ENCODE measurements at regions not wholly inside any gene's neighbourhood (a gene's known extent, or its start where the extent isn't known, plus 50 kb on each side); places are given as distances from the start of the nearest gene placed in this dataset.

DNA sequence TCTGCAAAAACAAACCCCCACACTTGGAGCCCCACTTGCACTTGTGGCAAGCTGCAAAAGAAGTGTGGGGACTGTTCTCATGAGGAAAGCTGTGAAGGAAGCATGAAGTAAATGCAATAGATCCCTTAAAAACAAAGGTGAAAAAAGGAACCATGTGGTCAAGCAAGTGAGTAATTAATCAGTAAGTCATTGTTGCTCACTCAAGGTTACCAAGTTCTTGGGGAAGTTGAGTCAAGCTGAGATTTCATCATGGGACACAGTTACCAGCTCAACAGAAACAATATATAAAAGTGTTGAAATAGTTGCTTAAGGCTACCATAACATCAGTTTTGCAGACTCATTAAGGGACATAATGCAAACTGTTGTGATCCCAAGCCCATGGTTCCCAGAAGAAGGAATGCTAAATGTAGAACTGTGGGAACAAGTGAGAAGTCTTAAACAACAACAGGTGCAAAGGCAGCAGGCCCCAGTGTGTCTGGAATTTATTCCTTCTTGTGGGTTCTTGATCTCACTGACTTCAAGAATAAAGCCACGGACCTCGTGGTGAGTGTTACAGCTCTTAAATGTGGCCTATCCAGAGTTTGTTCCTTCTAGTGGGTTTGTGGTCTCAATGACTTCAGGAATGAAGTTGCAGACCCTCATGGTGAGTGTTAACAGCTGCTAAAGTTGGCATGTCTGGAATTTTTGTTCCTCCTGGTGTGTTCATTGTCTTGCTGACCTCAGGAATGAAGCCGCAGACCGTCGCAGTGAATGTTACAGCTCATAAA lies 336.3 kb upstream of the RBMY1B start:
- DNase-seq (ENCODE audit: low read depth): no peak

DNA sequence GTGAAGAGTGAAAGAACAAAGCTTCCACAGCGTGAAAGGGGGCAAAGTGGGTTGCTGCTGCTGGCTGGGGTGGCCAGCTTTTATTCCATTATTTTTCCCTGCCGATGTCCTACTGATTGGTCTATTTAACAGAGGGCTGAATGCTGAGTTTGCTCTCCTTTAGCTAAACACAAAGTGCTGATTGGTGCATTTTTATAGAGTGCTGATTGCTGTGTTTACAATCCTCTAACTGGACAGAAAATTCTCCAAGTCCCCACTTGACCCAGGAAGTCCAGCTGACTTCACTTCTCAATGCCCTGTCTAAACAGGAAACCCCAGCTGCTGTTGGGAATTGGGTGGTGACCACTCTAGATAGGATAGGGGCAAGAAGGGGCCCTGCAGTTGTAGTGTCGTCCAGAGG lies 335.6 kb upstream of the RBMY1B start:
- no peak for DNase-seq (ENCODE audit: low read depth)

DNA sequence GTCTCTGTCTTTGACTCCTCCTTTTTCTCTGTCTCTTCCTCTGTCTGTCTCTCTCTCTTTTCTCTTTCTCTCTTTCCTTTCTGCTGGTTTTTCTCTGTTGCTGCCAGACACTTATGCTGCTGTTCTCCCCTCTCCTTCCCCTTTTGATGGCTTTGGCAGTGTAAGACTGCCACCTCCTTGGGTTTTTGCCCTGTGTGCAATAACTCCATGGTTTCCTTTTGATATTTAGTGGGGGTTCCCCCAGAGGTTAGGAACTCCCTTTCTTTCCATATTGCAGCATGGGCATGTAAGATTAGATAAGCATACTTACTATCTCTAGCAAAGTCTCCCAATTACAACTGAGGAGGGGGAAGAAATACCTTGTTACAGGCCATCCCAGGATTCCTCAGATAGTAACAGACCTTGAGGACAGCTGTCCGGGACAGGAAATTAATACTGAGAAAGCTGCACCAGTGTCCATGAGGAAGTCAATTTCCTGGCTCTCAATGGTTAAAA lies 333.8 kb upstream of the RBMY1B start:
- DNase-seq (ENCODE audit: low read depth): no peak

DNA sequence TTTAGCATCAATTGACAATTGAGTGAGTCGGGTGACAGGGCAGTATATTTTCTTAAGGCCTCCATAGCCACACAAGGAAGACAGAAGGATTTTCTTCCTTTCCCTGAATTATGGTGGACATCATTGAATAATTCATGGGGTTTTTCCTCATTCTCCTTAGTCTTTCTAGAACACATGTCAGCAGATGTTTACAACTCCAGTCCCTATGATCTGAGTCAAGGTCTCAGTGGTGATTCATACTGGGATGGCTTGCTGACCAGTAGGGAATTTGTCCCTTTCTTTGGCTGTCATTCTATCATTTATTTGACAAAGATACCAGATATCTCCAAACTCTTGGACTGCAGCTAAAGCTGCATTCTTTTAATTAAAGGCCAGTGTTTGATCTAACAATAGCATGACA lies 332.9 kb upstream of the RBMY1B start:
- no peak for DNase-seq (ENCODE audit: low read depth)

DNA sequence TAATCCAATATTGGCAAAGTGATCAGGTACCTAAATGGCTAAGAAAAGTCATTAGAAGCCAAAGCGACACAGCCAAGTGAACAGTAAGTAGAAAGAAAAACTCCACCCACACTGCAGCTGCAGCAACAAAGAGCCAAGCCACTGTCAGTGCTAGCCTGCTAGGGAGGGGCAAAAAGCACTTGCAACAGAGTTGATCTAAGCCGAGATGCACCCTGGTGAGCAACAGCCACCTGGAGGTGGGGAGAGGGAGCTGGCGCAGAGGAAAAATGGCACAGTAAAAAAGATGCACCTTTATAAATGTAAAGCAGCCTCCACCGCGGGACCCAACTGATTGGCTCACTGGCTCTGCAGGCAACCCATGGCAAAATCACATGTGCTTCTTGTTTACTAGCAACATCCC lies 330.2 kb upstream of the RBMY1B start:
- no peak for DNase-seq (ENCODE audit: low read depth)

DNA sequence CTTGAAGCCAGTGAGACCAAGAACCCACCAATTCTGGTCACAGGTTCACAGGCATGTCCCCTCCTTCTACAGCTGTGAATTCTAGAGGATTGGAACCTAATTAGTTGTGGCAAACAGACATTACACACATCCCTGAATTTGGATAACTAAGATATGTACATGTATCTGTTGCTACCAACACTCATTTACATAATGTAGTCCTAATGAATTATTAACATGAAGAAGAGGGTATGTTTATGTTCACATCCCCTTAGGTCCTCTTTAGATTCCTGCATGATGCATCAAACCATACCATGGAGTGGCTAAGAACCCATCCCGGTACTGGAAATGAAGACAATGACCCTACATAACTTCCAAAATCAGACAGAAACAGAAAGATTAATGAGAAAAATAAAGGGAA lies 326.9 kb upstream of the RBMY1B start:
- DNase-seq (ENCODE audit: low read depth): no peak

DNA sequence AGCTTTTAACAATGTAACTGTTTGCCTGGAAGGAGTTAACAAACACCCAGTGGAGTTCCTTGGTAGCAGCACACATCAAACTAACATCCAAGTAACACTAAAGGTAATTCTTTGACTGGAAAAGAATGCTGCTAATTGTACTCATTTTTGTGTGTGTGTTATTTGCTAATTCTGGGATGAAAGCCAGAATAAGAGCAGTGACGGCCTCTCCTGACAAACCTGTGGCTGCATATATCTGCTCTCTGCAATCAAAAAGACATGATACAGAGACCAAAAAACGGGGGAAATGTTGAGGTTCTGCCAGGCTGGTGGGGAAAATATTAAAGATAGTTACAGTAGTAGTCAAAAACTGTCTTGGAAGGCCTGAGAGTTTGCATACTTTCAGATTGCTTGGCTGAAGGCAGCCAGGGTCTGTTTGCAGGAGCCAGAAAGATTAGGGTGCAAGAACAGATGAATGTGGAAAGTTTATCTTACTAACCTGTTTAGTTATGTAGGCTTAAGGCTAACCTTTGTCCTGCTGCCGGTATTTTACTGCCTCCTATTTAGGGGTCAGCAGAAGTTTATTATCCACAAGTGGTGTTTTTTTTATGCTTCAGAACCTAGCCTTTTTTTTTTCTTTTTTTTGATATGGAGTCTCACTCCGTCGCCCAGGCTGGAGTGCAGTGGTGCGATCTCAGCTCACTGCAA lies 325.6 kb upstream of the RBMY1B start:
- DNase-seq (ENCODE audit: low read depth): no peak

DNA sequence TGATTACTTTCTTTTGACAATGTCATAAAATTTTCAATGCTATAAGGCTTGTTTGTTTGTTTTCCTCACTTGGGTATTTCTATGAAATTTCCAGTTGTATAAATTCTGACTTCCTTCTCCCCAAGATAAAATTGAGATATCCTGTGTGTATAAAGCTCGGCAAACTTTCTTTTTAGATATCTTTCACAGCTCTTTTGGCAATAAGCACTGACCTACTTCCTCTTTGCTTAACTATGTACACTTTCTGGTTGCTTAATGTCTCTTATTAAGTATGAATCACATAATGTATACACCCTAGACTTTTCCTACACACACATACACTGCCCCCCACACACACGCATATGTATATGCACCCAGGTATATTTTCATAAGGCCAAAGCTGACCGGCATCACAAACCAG lies 318.4 kb upstream of the RBMY1B start:
- no peak for DNase-seq (ENCODE audit: low read depth)

DNA sequence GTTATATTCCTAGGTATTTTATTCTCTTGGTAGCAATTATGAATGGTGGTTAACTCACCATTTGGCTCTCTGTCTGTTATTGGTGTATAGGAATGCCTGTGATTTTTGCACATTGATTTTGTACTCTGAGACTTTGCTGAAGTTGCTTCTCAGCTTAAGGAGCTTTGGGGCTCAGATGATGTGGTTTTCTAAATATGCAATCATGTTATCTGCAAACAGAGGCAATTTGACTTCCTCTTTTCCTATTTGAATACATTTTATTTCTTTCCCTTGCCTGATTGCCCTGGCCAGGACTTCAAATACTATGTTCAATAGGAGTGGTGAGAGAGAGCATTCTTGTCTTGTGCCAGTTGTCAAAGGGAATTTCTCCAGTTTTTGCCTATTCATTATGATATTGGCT lies 310.9 kb upstream of the RBMY1B start:
- no peak for DNase-seq (ENCODE audit: low read depth)

DNA sequence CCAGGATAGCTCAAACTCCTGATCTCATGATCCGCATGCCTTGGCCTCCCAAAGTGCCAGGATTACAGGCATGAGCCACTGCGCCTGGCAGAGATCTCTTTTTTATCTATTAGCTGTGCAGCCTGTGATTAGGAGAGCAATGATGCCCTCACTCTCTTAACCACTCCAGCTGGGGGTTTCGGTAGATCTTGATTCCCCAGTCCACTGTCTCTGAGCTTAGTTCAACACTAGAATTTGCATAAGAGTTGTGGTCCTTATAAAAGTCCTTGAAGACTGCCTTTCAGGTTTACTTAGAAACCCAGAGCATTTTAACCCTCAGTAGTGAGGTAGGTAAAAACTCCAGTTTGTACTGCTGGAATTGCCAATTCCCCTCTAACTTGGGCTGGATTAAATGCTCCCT lies 283.3 kb upstream of the RBMY1B start:
- DNase-seq (ENCODE audit: low read depth): no peak

DNA sequence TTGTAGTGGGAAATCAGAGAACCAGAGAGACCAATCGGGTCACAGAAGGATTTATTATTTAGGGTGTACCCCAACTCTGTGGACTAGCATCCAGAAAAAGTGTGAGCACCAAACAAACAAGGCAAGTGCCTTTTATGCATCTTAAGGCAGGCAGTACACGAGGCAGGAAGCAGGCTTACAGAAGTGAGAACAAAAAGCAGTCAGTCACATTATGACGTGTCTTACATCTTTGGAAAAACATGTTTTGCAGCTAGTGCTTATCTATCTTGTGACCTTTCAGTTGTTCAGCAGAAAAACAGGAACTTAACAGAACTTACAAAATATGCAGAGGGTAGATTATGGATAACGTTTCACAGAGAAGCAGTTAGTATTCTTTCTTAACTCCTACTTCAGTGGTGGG lies 270.9 kb upstream of the RBMY1B start:
- no peak for DNase-seq (ENCODE audit: low read depth)

DNA sequence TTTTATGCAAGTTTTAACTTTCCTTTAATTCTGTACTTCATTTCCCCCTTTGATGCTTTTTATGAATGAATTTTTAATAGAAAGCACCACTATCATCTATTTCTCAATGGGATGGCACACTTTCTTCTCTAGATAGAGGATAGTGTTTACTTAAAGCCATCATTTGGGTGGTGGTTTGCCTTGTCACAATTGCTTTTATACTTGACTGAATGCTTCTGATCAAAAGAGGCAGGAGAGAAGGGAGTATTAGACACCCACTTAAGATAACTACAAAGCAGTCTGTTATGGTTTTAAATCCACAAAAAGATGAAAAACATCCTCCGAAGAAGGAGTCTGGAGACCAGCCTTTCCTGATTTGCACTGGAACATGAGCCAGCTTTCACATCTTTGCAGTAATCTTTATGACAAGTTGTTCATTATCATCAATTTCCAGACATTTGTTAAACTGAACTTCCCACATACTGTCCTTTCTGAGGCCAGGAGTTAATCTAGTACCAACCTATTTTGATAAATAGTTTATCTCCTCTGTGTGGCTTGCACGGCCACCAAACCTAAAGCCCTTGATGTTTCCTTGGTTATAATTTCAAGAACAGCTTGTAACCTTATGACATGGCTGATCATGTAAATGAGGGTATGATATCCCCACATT lies 270.4 kb upstream of the RBMY1B start:
- DNase-seq (ENCODE audit: low read depth): no peak

DNA sequence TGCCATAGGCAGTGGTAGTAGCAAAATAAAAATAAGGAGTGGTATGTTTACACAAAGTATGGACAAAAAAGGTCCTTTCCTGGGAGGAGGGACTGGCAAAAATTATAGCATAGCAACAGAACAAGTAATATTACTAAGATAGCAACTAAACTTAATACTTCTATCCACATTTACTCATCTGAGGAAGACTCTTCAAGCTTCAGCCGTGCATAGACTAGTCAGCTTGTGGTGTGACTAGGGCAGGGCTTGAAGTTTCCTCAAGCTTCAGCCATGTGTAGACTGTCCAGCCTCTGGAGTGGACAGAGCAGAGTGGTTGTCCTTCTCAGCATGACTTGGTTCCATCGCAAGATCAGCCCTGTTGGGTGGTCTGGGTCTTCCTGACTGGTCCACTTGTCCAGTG lies 268.3 kb upstream of the RBMY1B start:
- no peak for DNase-seq (ENCODE audit: low read depth)

DNA sequence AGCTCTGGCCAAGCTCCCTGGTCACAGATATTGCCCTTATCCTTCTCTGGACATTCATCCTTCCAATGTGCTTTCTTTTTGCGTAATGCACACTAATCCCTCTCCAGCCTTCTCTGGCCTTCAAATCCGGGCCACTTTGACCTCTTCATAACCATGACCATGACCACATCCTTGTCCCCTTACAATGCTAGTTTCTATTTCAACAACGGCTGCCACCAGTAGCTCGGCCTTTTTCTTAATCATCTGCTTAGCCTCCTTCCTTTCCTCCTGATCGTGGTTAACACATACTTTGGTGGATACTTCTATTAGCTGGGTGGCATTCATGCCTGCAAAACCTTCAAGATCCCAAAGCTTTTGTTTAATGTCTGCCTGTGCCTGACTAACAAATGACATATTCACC lies 264.4 kb upstream of the RBMY1B start:
- DNase-seq (ENCODE audit: low read depth): no peak

DNA sequence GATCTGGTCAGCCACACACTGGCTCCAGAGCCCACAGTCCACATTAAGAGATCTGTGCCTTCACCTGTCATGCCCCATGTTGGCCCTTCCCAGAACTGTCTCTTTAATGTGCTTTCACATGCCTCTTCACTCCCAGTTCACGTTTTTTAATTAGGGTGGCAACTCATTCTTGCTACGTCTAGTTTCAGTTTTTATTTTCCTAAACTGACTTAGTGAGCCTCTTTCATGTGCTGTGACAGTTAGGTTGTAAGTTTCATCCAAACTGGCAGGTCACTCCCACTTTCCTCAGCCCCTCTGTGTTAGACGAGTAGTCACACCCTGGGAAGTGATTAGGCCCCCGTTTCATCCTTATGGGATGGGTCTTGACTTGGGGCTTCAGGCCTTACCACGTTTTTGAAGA lies 262.5 kb upstream of the RBMY1B start:
- DNase-seq (ENCODE audit: low read depth): no peak

DNA sequence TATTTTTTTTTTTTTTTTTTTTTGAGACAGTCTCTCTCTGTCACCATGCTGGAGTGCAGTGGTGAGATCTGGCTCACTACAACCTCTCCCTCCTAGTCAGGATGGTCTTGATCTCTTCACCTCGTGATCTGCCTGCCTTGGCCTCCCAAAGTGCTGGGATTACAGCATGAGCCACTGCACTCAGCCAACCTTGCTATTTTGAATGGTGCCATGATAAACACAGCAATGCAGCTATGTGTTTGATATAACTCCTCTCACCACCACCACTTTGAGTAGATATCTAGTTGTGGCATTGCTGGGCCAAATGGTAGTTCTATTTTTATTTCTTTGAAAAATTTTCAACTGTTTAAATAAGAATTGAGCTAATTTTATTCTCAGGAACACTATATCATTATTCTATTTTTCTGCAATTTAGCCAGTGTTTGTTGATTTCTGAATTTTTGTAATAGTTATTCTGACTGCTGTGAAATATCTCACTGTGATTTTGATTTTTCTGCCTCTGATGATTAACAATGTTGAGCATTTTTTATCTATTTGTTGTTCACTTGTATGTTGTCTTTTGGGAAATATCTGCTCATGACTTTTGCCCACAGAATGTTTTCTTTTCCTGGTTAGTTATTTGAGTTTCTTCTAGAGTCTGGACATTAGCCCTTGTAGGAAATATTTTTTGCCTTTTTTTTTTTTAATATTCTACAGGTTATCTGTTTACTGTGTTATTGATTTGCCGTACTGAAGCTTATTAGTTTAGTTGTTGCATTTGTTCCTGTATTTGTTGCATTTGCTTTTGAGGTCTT lies 257.5 kb upstream of the RBMY1B start:
- DNase-seq (ENCODE audit: low read depth): no peak

DNA sequence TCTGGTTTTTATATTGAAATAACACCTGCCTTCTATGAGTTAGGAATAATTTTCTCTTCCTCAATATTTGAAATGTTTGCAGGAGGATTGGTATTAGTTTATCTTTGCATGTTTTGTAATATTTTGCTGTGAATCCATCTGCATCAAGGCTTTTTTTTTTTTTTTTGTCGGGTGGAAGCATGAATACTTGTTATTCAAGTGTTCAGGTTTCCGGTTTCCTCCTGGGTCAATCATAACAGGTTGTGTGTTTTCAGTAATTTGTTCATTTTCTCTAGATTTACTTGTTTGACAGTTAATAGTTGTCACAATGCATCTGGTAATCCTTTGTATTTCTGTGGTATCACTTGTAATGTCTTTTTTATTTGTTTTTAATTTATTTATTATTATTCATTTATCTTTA lies 256.7 kb upstream of the RBMY1B start:
- no peak for DNase-seq (ENCODE audit: low read depth)

DNA sequence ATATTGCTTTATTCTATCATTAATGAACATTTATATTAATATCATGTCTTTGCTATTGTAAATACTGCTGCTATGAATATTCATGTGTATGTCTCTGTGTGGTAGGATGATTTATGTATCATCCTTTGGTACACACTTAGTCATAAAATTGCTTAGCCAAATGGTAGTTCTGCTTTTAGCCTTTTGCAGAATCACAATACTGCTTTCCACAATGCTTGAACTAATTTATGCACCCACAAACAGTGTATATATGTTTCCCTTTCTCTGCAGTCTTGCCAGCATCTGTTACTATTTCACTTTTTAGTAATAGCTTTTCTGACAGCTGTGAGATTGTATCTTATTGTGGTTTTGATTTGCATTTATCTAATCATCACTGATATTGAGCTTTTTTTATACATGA lies 254.3 kb upstream of the RBMY1B start:
- no peak for DNase-seq (ENCODE audit: low read depth)

DNA sequence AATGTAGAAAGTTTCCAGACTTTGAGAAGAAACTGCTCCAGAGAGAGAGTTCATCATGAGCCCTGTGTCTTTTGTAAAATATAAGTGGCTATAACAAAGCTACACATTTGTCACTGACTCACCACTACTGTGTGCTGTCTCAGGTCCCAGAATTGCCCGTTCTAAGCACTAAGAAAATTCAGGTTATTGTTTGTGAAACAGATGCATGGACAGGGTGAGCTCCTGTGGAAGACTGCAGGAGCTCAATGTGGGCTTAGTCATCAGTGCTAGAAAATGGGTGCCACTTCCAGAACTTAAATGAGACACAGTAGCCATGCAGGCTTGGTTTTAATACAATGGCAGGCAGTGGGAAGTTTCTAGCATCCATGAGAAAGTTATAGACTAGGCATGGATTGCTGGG lies 251.4 kb upstream of the RBMY1B start:
- no peak for DNase-seq (ENCODE audit: low read depth)

DNA sequence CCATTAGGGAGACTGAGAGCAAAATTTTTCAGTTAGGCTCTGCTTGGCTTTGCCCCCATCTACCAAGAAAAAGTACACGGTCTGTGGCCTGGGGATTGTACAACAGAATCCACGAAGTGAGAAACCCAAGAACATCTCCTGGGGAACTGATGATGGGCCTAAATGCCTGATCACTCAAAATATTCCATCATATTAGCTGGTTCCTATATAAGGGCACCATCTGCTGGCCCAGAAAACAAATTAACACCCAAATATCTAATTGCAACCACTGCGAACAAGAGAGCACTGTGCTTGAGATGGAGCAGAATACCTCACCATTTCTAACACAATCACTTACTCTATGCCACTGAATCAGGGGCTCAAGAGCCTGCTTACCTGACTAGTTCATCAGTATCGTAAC lies 250.8 kb upstream of the RBMY1B start:
- DNase-seq (ENCODE audit: low read depth): no peak

DNA sequence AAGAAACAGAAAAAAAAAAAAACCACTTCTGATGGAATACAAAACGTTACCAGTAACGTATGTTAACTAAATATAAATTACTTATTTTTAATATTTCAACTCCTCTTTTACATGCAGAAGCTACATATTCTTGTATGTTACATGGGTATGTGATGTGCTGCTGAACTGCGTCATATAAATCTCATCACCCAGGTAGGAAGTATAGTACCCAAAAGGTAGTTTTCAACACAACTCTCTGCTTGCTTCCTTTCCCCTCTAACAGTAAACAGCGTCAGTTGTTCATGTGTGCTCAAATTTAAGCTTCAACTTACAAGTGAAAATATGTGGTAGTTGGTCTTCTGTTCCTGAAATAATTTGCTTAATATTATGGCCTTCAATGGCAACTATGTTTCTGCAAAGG lies 250.0 kb upstream of the RBMY1B start:
- no peak for DNase-seq (ENCODE audit: low read depth)

DNA sequence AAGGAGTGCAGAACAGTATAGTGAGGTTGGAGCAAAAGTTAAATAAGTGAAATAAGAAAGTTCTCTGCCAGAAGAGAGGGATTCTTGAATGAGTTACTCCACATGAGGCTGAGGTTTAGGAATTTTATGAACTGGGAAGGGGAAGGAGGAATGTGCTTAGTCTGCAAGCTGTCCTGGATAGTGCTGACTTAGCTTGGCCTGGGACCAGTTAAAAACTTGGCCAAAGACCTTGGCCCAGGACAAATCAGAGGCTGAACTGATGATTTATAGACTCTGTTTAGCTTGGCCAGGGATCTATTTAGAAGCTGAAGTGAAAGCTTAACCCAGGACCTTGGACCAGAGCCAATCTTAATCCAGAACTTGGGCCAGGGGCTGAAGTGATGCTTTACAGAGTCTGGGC lies 244.4 kb upstream of the RBMY1B start:
- DNase-seq (ENCODE audit: low read depth): no peak

DNA sequence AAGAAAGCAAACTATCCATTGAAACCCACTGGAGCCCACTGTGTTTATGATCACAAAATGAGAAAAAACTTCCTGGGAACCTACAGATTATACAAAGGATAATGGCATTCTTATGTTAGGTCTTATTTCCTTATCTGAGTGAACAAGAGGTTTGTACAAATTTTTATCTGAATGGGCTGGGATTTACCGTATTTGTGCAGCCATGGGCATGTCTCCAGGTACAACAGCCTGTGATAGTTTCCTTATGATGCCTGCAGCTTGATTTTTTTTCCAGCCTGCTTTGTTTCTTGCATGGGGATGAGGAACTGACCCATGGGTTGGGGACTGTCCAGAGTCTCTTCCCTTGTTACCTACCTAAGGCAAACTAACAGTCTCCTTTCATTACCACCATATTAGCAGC lies 244.0 kb upstream of the RBMY1B start:
- no peak for DNase-seq (ENCODE audit: low read depth)

Measured in HS-27A (cell line).